Right lobe of liver (tissue), 6 donors: ENCODE measurements at regions not wholly inside any gene's neighbourhood (a gene's known extent, or its start where the extent isn't known, plus 50 kb on each side); places are given as distances from the start of the nearest gene placed in this dataset.

ENCODE experiments used
- ATAC-seq, 4 donors: fragments of 200-7000 bp; cut with Tn5 transposase; one replicate each; pipeline ENCODE4 v1.9.1; 2020; ENCODE audit warnings: mild to moderate bottlenecking in 4 of 4, moderate library complexity in 4 of 4
- DNase-seq, 3 donors: peaks; one replicate each; pipeline ENCODE4 v3.0.0-alpha.2; 2020
- H3K27ac ChIP-seq, 3 donors: fragments of 200-600 bp; one replicate each; pipeline ENCODE4 v1.8.0; 2022
- H3K27me3 ChIP-seq, 2 donors: fragments of 200-600 bp; one replicate each; pipeline ENCODE4 v1.8.0; 2022
- H3K36me3 ChIP-seq, 4 donors: fragments of 200-600 bp; sonication (generic) in 1 of 4; one replicate each; pipeline versions ENCODE4 v1.5.1 to v1.8.0; 2017 to 2022; ENCODE audit warnings: control low read depth in 1 of 4
- H3K4me1 ChIP-seq, 4 donors: fragments of 200-600 bp; sonication (generic) in 1 of 4; one replicate each; pipeline versions ENCODE4 v1.5.1 to v1.8.0; 2017 to 2022; ENCODE audit warnings: control low read depth in 1 of 4
- H3K4me3 ChIP-seq, 3 donors: fragments of 200-600 bp; one replicate each; pipeline ENCODE4 v1.8.0; 2022
- H3K9me3 ChIP-seq, 4 donors: fragments of 200-600 bp; sonication (generic) in 1 of 4; one replicate each; pipeline versions ENCODE4 v1.5.1 to v1.8.0; 2017 to 2022; ENCODE audit warnings: control low read depth in 1 of 4
- CTCF ChIP-seq, 4 donors: fragments of 200-600 bp in 3 of 4; fragments of 450-650 bp in 1 of 4; IDR thresholded peaks; one replicate each; pipeline versions ENCODE4 v1.5.1 to v1.8.0; 2016 to 2022; ENCODE audit warnings: antibody characterized with exemption in 4 of 4, mild to moderate bottlenecking in 2 of 4
- POLR2A ChIP-seq: fragments of 450-650 bp; IDR thresholded peaks from one replicate; pipeline ENCODE4 v1.6.1; 2017; ENCODE audit warnings: antibody characterized with exemption, mild to moderate bottlenecking
- WGBS: methylation state at CpG from one replicate; pipeline ENCODE4 v1.1.6; 2018; ENCODE audit warnings: low coverage, low lambda C conversion rate; ENCODE audit not compliant: insufficient coverage; ENCODE audit errors: missing lambda C conversion rate; 5-methylcytosine and 5-hydroxymethylcytosine counted together
- intact Hi-C, 2 donors: fragments of 100-400 bp; cut with DNase I; formaldehyde crosslinking; loops; one replicate each; pipeline versions ENCODE4 v1.11.2 to v1.14.1; 2022
- donor health status: DM: no; HTN: yes; CAD: no.
- donor health status: DM: no; HTN: no; CAD: no.
- donor health status: DM: no; HTN: no; CAD: no.
- donor health status: DM: no; HTN: yes; CAD: no.
- donor health status: DM: no; HTN: yes; CAD: no.

- TF ChIP-seq POLR2A (no peak), CTCF (IDR thresholded peaks at IDR 0.05) (no peak)
- H3K4me3 ChIP-seq: no peak overlapping the region
- ATAC-seq (no peak), DNase-seq (no peak)
- H3K36me3 ChIP-seq: no peaks in the 10 kb centered on the region
- intact Hi-C loops: no loop called here
- H3K27me3 ChIP-seq: no peaks in the 10 kb centered on the region
- H3K9me3 ChIP-seq: no peaks in the 10 kb centered on the region
- 57% methylated on average over 2 of the region's 2 CpGs for WGBS
- no peak overlapping the region for H3K27ac ChIP-seq
- H3K4me1 ChIP-seq: no peaks in the 10 kb centered on the region
These were observed 93.4 kb downstream of the TENT4A start for GRCh38 chr5:6806668-6807067.

GRCh38 chr5:6808462-6808861 is 95.2 kb downstream of the TENT4A start:
- Histone ChIP-seq H3K36me3 (no peaks in the 10 kb centered on the region), H3K9me3 (no peaks in the 10 kb centered on the region), H3K27ac (no peak overlapping the region), H3K4me1 (peaks cover 0 to 7% (median 0%) of the 10 kb centered on the region in 4 donors), H3K27me3 (no peaks in the 10 kb centered on the region), H3K4me3 (no peak overlapping the region)
- TF ChIP-seq CTCF (IDR thresholded peaks at IDR 0.05) (no peak), POLR2A (no peak)
- no peak for ATAC-seq
- 64% methylated on average over 4 of the region's 7 CpGs for WGBS
- no peak for DNase-seq
- intact Hi-C loops: no loop called here

DNA sequence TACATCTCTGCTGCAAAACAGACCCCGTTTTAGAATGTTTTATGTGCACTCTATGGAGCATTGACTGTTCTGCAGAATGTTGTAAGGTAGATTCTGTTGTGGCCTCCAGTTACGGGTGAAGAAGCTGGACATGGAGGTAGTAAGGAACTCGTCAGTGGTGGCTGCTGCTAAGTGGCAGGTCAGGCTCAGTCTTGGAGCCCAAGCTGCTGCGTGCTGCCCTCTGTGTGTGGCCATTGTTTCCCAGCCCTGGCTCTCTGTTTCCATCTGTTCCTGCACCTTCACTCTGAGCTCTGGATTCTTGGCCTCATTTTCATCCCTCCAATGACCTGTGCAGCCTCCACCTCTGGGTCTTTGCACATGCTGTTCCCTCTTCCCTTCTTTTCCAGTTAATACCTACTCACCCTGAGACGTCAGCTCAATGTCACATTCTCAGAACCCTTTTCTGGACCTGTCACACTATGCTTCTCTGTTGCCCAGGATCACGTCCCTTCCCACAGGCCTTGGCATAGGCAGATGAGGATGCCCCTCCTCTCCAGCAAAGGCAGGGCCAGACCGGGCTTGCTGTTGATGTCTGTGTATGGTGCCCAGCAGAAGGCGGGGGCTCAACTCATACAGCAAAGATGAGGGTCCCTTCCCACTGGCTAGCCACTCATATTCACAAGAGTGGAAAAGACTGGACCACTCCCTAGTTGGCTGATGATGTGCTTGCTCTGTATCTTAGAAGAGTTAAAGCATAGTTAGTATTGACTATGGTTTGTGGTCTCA is 97.6 kb downstream of the TENT4A start:
- ATAC-seq: no peak
- intact Hi-C loops: no loop called here
- WGBS: 64% methylated on average over 8 of the region's 8 CpGs

GRCh38 chr5:6812091-6812490 is 98.9 kb downstream of the TENT4A start:
- Histone ChIP-seq H3K9me3 (no peaks in the 10 kb centered on the region), H3K4me1 (peaks cover 0 to 8% (median 0%) of the 10 kb centered on the region in 4 donors), H3K4me3 (no peak overlapping the region), H3K27ac (no peak overlapping the region), H3K36me3 (no peaks in the 10 kb centered on the region), H3K27me3 (no peaks in the 10 kb centered on the region)
- no peak for ATAC-seq
- DNase-seq: no peak
- no peak for TF ChIP-seq POLR2A
- no peak for TF ChIP-seq CTCF (IDR thresholded peaks at IDR 0.05)
- intact Hi-C loops: no loop called here
- WGBS: 14% methylated on average over 2 of the region's 4 CpGs

More for the DNA sequence above, 97.6 kb downstream of the TENT4A start:
- Histone ChIP-seq H3K4me3 (no peak overlapping the region), H3K4me1 (peaks cover 0 to 8% (median 0%) of the 10 kb centered on the region in 4 donors), H3K27ac (no peak overlapping the region), H3K27me3 (no peaks in the 10 kb centered on the region), H3K36me3 (no peaks in the 10 kb centered on the region), H3K9me3 (no peaks in the 10 kb centered on the region)
- DNase-seq: no peak
- no peak for TF ChIP-seq CTCF (IDR thresholded peaks at IDR 0.05)
- TF ChIP-seq POLR2A: no peak
